ELR (cell line): ENCODE measurements at regions not wholly inside any gene's neighbourhood (a gene's known extent, or its start where the extent isn't known, plus 50 kb on each side); places are given as distances from the start of the nearest gene placed in this dataset.

Experiments
- DNase-seq: peaks from one replicate; pipeline ENCODE4 v3.0.0-alpha.2; 2015; ENCODE audit warnings: low read depth

DNA sequence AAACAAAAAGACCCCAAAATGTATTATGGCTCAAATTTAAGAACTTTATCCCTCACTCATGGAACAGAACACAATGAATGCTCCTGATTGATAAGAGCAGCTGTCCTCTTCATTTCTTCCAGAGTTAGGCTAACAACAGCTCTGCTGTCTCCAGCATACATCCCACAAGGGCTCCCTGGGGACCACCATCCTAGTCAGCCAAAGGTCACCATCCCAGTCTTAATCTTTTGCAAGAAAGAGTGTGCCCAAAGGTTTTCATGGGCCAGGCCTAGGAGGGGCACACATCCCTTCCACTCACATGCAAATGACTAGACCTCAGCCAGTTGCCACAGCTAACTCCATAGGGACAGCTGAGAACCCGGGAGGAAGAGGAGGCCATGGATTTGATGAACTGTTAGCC, 555.3 kb downstream of the BUD13 start:
- no peak for DNase-seq

DNA sequence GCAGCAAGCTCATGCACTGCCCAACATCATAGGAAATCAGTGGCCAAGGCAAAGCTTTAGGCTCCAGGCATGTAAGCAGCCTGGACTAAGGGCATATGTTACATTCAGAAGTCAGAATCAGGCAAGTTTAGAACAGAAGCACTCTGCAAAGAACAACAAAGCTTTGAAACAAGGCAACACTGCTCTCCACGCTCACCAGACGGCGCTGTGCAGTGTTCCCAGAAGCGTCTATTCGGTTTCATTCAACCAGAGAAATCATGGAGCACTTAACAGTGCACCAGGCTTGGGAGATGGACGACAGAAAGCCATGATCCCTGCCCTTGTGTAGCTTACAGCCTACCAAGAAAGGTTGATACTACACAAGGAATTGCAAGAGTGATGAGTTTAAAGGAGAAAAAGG, 555.8 kb downstream of the BUD13 start:
- DNase-seq: peak; percentile 30

DNA sequence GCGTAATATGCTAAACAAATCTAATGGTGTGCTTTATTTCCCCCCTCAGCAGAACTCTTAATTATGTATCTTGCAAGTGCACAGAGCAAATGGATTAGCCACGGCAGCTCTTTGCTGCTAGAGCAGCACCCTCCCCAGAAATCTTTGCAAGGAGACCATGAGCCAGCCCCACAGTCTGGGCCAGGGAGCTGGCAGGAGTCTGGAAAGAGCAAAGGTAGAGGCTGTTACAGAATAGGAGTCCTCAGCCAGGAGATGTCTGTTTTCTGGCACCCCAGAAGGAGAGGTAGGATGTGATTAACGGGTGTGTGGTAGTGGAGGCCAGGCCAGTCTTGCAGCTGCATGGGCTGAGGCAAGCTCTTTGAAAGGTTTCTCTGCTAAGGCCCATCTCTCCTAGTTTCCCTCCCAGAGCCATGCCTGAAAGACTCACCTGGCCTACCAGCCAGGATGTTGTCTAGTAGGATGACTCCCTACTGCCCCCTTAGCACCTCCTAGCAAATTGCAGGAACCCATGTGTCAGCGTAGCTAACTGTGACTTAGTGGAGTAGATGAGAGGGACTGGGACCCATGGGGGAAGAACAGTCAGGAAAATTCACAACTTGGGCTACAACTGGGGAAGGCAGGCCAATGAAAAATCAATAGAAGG, 557.2 kb downstream of the BUD13 start:
- no peak for DNase-seq

DNA sequence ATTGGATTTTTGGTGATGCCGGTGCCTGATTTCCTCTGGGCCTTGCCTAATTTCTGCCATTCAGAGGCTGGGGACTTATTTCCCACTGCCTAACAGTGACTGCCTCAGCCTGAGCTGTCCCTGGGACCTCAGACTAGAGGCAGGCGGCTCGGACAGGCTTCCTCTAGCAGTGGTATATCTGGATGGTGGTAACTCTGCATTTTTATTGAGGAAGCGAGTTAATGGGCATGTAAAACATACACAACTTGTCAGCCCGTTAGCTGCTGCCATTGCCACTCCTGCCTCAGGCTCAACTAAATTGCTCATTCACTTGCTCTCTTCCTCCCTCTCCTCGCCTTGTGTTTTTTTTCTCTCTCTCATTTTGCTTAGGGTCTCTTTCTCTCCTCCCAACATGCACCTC, 561.6 kb downstream of the BUD13 start:
- DNase-seq: no peak

DNA sequence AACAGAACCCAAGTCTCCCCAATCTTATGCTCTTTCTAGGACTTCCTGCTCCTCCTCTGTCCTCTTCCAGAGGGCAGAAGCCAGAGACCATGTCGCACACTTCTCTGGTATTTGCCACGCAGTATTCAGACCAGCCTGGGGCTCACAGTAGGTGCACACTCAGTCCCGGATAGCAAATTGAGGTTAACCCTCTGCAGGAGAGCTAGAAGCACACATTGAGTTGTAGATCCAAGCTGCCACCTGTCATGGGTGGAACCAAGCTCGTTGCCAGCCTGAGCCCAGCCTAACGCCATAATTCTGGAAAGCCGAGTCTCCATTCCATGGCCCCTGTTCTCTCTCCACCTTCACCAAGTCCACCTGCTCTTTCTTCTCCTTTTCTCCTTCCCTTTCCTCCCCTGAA, 562.1 kb downstream of the BUD13 start:
- DNase-seq: no peak

DNA sequence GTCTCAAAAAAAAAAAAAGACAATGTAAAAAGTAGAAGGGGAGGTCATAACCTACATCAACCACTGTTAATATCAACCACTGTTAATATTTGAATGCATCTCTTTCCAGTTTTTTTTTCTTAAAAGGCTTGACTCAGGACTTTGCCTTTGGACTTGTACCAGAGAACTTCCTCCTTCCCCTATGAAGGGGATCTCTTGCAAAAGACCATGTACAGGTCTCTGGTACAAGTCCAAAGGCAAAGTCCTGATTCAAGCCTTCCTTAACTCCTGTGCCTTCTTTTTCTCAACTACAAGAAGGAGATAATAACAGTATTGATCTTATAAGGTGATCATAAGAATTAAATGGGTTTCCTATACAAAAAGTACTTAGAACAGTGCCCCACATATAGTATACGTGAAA, 563.5 kb downstream of the BUD13 start:
- no peak for DNase-seq

DNA sequence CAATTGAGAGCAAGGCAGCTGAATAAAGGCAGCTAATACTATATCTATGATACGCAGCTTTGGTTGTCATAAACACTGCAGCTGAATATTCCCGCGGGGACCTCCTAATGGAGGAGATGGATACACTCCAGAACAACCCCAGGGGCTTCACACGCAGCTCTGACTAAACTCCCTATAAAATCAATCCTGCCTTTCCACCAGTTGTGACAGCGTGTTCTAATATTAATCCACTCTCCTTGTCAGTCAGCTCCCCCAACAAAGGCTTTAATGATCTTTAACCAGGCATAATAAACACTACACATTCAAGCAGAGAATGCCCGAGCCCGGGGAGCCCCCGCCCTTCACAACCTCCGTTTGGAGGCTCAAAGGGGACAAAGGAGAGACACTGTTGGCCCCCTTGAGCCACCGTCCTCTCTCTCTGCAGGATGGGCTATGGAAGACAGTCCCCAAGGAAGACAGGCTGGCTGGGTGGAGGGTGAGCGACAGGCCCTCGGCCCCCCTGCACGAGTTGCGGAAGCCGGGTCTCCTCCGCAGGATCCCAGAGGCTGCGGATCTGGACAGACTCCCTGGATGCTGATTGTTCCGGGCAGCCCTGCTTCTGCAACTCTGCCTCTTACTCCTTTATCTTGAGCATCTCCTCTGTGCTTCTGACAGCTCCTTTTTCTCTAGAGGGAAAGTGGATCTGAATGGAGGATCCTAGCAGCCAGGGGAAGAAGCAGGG, 565.2 kb downstream of the BUD13 start:
- DNase-seq: no peak

DNA sequence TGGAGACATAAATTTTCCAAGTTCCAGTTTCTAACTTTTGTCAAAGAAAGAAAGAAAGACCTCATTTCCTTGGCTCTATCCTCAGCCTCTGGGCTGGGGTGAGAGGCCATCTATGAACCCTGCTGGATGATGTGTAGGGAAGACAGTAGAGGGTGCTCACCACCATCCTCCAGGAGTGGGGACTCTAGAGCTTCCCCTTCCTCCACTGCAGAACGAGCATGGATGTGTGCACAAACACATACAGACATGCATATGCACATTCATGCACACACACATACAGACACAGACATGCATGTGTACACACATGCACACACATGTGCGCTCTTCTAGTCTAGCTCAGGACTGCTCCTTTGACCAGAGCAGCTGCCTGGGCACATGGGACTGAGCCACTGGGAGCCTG, 565.8 kb downstream of the BUD13 start:
- DNase-seq: no peak

DNA sequence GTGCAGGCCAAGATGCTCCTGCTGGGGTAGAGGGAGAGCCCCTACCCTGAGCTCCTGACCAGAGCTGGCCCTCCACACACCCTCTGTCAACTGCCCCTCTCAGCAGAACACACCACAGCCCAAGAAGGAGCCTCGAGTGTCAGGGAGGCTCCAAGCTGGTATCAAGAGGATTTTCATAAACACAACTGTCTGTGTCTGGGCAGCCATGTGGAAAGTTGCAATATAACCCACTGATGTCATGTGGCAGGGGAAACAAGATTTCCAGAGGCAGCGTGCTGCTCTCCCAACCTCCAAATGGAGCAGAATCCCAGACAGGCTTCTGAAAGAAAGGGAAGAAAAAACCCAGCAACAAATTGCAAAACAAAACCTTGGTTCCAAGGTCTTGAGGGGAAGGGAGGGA, 569.9 kb downstream of the BUD13 start:
- DNase-seq: no peak

DNA sequence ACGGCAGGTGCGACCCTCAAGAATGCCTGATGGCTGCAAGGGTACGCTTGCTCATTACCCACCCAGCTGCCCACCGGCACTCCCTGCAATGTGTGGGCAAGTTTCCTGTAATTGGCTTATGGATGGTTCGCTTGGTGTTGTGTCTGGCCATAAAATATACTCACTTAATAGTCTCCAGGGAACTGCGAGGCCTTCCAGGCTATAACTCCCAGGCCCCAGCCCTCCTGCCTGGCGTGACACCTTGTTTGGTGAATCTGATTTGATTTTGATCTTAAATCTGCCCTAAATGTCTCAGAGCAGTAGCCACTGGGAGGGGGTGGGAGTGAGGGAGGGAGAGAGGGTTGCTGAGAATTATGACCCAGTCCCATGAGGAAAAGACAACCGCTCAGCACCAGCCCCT, 572.2 kb downstream of the BUD13 start:
- no peak for DNase-seq

DNA sequence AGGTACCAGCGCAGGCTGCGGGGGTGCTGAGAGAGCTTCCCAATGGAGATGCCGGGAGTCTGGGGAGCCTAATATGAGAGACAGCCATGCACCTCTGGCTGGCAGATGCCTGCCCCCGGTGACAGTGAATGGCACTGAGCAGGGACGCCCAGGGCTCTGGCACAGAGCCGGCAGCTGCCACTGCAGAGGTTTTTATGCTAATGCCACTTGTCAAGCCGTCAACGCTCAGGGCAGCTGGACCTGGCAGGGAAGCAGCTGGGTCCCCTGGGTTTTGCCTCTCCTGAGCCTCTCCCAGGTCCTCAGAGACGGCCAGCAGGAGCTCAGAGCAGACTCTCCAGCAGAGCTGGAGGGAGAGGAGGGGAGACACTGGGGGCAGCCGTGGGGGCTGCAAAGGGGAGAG, 573.6 kb downstream of the BUD13 start:
- no peak for DNase-seq

DNA sequence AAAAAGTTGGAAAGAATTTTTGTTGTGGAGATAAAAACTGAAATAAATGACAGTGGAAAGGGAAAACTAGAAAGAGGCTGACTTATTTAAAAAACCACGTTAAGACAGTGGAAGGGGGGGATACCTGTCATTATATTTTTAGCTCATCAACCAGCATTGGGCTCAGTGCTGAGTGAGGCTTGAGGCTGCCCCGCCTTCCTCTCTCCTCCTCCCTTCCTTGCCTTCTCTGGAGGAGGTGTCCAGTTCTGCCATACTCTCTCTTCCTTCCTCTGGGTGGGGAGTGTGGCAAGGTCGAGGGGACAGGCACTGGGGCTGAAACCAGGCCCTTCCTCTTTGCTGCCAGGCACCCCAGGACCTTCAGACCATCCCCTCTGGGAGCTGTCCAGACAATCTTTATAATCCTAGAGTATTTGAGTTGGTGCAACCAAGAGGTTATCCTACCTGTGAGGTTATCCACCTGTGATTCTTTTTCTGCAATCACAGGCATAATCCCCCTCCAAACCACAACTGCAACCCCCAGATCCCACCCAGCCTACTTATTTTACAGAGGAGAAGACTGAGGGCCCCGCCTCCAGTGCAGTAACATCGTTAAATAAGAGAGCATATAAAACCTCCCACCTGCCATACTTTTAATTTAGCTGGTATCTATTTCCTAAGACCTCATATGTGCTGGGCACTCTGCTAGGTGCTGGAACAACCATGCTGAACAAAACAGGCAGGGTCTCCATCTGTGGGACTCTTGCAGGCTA, 578.5 kb downstream of the BUD13 start:
- DNase-seq: no peak

DNA sequence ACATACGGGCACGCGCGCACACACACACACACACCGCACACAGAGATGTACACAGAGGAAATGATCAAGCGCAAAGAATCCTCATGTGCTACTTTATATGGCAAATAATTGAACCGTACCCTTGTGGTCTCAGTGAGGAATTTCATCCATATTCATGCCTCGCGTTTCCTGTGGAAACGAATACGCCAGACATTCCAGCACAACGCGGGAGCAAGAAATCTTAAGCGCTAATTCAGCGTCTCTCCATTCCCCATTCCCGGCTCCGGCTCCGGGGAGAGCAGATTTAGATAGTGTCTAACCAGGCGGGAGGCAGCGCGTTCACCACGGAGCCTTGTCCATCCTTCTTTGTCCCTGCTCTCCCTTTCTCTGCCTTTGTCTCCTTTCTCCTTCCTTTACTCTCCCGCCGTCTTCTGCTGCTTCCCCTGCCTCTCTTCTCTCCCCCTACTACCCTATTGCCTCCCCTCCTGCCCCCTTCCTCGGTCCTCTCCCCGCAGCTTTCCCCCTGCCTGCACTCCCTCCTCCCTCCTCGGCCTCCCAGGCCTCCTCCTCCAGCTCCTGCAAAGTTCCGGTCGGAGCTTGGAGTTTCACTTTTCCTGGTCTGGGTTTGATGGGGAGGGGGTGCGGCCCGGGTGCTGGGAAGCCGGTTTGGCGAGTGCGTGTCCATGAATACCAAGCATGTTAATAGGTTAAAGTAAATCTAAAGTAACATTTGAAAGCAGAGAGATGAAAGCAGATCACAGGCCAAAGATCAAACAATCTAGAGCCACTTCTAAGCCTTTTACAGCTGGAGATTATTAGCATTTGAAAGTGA, 579.3 kb downstream of the BUD13 start:
- peak; percentile 11 for DNase-seq

DNA sequence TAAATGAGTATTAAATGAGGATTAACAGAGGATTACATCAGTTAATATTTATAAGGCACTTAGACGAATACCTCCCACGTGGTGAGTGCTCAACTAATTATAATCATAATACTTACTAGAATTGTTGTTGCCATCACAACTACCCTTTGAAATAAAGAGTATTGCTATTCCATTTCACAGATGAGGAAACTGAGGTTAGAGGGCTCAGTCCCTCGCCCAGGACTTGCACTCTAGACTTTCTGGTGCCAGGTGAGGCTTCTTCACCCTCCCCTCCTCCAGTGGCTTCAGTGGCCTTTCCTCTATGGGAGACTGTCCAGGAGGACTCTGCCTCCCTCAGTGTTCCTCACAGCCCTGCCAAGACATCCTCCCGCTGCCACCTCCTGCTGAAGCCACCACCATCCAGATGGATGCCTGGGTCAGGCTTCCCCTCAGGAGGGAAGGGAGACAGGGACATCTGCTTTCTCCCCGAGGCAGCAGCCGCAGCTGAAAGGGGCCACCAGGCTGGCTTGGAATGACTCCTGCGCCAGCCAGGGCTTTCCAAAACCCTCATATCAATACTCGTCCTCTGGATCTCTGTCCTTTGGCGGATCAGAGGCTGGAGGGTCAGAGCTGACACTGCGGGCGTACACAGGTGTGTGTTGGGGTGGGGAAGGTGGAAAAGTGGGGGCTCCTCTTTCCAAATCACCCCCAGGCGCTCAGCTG, 580.1 kb downstream of the BUD13 start:
- no peak for DNase-seq

DNA sequence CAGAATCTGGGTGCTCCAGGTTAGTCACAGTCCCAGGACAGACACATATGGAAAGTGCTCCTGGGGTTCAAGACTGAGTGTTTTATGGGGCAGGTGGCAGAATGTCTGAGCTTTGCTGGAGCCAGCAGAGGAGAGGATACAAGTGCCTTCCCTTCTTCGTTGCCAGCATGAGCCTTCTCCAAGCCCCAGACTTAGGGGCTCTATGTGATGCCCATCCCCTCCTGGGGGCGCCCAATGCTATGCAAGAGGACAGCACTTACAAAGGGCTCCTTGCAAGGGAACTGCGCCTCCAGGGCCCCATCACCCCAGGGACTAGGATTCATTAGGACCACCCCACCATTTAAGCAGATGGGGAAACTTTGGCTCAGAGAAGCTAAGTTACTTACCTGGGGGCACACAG, 581.9 kb downstream of the BUD13 start:
- no peak for DNase-seq

DNA sequence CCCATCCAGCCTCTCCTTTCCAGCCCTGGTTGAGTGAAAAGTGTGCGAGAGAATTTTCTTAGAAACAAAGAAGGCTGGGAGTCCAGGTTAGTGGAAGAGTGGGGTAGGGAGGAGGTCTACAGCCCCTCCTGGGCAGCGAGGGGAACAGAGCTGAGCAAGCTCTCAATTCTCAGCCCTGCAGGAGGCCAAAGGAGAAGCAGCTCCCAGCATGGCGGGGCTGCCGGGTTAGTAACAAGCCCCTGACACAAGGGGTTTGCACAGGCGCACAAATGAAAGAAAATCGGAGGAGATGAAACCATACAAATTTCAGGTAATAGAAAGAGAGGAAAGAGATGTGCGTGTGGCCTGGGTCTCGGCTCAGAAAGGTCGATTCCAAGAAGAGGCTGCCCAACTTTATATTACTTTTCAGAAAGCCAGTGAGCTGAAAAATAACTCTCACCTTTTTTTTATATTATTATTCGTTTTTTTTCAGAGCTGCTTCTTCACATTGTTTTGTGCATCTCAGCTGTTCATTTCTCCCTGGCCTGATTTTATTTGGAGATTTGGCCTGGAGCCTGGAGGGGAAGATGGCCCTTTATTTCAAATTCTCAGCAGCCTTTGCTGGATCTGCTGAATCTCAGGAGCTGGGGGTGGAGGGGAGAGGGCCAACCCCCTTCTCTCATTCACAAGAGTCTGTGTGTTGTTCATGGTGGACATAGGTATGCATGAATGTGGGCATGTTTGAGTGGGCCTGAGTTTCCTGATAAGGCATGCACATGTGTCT, 583.2 kb downstream of the BUD13 start:
- DNase-seq: no peak

DNA sequence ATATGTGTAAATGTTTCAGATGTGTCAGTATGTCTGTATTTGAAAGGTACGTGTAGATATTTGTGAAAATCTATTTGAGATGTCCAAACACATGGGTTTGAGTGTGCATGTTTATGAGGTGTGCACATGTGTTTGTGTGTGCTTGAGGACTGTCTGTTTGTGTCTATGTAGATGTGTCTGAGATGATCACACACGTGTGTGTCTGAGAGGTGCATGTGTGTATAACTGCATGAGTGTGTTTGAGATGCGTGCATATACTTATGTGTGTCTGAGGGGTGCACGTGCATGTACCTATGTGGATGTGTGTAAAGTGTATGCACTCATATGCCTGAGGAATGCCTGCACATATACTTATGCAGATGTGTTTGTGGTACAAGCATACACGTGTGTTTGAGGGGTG, 584.4 kb downstream of the BUD13 start:
- DNase-seq: no peak

DNA sequence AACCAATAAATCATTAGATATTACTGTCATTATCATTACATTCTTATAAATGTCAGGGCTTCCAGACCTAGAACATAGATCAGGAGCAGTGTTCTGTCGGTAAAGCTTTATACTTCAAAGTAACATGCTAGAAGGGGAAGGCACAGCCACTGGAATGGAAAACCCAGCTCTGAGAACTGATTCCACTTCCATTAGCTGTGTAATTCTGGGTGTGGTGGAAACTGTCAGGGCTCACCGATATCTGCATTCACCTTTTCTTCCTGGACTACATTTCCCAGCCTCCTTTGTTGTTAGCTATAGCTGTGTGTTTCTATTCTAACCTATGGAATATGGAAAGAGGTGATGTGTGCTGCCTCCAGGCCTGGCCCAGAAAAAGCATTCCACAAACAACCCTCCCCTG, 585.8 kb downstream of the BUD13 start:
- no peak for DNase-seq

DNA sequence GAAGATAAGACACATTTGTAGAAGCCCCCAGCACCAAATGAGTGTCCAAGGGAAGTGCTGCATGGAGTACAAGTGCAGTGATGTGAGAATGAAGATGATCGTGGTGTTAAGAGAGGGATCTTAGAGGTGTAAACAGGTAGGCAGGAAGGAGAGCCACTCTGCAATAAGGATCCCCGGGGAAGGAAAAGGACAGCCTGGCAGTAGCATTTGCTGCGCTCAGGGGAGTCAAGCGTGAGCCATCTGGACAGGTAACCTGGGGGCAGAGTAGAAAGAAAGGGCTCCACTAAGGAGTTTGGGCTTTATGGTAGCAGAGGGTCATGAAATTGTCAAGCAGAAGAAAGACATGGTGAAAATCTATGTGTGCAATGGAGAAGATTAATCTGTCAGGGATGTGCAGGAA, 587.2 kb downstream of the BUD13 start:
- DNase-seq: no peak

DNA sequence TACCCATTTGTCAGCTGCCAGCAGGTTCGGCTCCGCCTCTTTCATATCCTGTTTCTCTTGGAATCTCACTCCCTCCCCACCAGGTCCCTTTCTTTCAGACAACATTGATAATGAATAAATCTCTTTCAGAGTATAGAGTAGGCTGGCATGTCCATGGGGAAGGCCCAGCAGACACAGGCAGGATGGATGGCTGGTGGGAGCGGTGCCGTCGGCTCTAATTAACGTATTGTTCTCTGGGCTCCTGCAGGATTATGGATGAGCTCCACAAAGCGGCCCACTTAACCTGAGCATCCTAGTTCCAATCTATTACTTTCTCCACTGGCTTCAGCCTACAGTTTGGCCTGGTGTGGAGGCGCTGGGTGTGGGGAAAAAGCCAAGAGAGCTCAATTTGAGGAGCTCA, 588.0 kb downstream of the BUD13 start:
- no peak for DNase-seq

DNA sequence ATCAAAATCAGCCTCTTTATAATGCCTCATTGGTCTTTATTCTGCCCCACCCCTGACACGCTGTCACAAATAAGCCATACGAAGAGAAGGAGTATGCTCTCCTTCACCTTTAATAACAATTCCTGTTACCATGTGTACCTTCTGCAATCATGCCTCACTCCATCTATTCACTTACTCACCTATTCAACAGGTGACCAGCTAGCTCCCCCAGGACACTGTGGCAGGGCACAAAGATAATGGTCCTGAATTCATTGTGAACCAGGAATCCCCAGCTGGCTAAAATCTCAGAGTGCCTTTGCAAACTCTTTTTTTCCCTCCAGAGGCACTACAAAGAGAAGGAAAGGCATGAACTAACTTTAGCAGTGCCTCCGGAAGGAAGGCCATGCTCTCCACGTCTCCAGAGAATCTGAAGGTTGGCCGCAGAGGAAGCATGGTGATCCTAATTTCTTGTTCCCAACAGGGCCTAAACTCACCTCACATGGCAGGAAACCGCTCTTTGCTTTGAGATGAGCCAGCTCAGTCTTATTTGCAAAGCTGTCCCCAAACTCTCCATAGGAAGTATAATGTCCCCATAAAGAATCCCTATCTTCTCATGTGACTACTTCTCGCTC, 590.3 kb downstream of the BUD13 start:
- no peak for DNase-seq
